ENCODE measurements at regions not wholly inside any gene's neighbourhood (a gene's known extent, or its start where the extent isn't known, plus 50 kb on each side); places are given as distances from the start of the nearest gene placed in this dataset.
"Not testable (repeated sequence)": the region's sequence is repeated elsewhere in the genome, so short reads cannot be mapped to it uniquely, and the experiment has no call there.

DNA sequence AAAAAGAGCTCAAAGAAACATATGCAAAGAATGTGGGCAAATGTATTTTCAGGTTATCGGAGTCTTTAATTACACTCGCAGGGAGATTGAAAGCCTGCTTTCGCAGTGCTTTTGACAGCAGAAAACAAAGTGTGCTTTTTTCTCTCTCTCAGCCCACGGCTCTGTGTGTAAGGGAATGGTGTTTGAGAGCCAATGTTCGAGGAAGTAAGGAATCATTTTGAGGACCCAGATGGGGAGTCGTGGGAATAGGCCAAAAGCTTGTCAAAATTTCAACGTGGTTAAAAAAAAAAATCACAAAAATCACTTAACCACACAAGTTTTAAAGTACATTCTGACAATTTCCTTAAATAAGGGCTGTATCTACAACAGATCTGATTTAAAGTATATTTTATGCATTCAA, 197.1 kb upstream of the IRS2 start:
- POLR2A ChIA-PET, result no interaction called here
- Histone ChIP-seq H3K4me3 (ENCODE audit: low read depth in 2 of 2, low read length in 1 of 2) (no peak overlapping the region), H3K36me3 (replicated peaks in 1 of 2; ENCODE audit: control insufficient read depth in 1 of 2, insufficient read depth in 2 of 2, low read length in 1 of 2) (no peaks in the 10 kb centered on the region), H2AFZ (ENCODE audit: low read depth) (no peak overlapping the region), H3K27ac (ENCODE audit: low read depth in 2 of 2, low read length in 1 of 2) (no peak overlapping the region), H3K4me1 (ENCODE audit: control insufficient read depth in 1 of 2, insufficient read depth in 2 of 2, low read depth in 1 of 2, low read length in 1 of 2) (no peaks in the 10 kb centered on the region), H3F3A (replicated peaks; ENCODE audit: insufficient read depth) (no peaks in the 10 kb centered on the region), H3K79me2 (ENCODE audit: insufficient read depth) (no peaks in the 10 kb centered on the region), H3K9ac (no peak overlapping the region), H3K27me3 (ENCODE audit: insufficient read depth) (no peaks in the 10 kb centered on the region), H3K9me3 (no peaks in the 10 kb centered on the region), H3K9me2 (no peaks in the 10 kb centered on the region), H4K20me1 (ENCODE audit: insufficient read depth) (no peaks in the 10 kb centered on the region), H3K4me2 (no peak overlapping the region)
- no peak for DNase-seq
- 71% methylated on average over 7 of the region's 7 CpGs for WGBS (ENCODE audit: low lambda C conversion rate)
- TF ChIP-seq TEAD4 (IDR thresholded peaks at IDR 0.05; ENCODE audit: borderline replicate concordance, insufficient read depth) (no peak), MXI1 (IDR thresholded peaks at IDR 0.05; ENCODE audit: low read depth, low read length) (no peak), NFIC (IDR thresholded peaks at IDR 0.05; ENCODE audit: borderline replicate concordance) (no peak)
- CTCF ChIA-PET, result no interaction called here

DNA sequence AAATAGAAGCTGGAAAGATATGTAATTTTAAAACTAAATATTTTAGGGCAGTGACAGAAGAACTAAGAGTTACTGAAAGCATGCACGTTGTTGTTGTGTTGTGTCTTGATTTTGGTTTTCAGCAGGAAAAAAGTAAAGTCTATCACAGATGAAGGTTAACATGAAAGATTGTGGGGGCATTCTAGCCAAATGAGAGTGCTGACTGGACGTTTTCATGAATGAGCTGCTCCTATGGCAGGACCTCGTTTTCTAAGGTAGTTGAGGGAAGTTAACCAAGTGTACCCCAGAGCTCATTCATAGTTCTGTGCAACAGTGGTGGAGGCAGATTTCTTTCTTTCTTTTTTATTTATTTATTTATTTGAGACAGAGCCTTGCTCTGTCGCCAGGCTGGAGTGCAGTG, 194.6 kb upstream of the IRS2 start:
- Histone ChIP-seq H3K4me2 (no peak overlapping the region), H3K9me2 (no peaks in the 10 kb centered on the region), H3K79me2 (ENCODE audit: insufficient read depth) (no peaks in the 10 kb centered on the region), H3K4me3 (ENCODE audit: low read depth in 2 of 2, low read length in 1 of 2) (no peak overlapping the region), H2AFZ (ENCODE audit: low read depth) (no peak overlapping the region), H3K27ac (ENCODE audit: low read depth in 2 of 2, low read length in 1 of 2) (no peak overlapping the region), H3K27me3 (ENCODE audit: insufficient read depth) (no peaks in the 10 kb centered on the region), H3K9me3 (no peaks in the 10 kb centered on the region), H3K4me1 (ENCODE audit: control insufficient read depth in 1 of 2, insufficient read depth in 2 of 2, low read depth in 1 of 2, low read length in 1 of 2) (no peaks in the 10 kb centered on the region), H4K20me1 (ENCODE audit: insufficient read depth) (no peaks in the 10 kb centered on the region), H3K9ac (no peak overlapping the region), H3F3A (replicated peaks; ENCODE audit: insufficient read depth) (no peaks in the 10 kb centered on the region), H3K36me3 (replicated peaks in 1 of 2; ENCODE audit: control insufficient read depth in 1 of 2, insufficient read depth in 2 of 2, low read length in 1 of 2) (no peaks in the 10 kb centered on the region)
- WGBS (ENCODE audit: low lambda C conversion rate), result 93% methylated on average over 4 of the region's 4 CpGs
- CTCF ChIA-PET, result interaction anchor here (2.0 kb wide), 1 partner anchor 16 kb away, joined by 5 read pairs; no protein-coding TSS in a partner anchor
- TF ChIP-seq, protein P1, sequence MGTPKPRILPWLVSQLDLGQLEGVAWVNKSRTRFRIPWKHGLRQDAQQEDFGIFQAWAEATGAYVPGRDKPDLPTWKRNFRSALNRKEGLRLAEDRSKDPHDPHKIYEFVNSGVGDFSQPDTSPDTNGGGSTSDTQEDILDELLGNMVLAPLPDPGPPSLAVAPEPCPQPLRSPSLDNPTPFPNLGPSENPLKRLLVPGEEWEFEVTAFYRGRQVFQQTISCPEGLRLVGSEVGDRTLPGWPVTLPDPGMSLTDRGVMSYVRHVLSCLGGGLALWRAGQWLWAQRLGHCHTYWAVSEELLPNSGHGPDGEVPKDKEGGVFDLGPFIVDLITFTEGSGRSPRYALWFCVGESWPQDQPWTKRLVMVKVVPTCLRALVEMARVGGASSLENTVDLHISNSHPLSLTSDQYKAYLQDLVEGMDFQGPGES (IDR thresholded peaks at IDR 0.05; ENCODE audit: low read depth, low read length), result no peak
- DNase-seq, result no peak
- POLR2A ChIA-PET, result no interaction called here

DNA sequence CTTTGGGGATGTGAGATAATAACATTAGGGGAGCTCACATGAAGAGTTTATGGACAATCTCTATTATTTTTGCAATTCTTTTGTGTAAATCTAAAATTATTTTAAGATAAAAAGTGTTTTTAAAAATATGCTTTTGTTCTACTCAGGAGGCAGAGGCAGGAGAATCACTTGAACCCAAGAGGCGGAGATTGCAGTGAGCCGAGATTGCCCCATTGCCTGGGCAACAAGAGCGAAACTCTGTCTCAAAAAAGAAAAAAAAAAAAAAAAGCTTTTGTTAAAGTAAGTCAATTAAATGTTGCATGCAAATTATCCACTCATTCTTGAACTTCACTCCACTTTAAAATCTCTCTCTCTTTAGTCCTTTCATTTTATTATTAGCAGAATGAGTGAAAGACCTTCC, 193.3 kb upstream of the IRS2 start:
- H4K20me1 ChIP-seq (ENCODE audit: insufficient read depth); H2AFZ ChIP-seq (ENCODE audit: low read depth); H3K4me1 ChIP-seq (ENCODE audit: control insufficient read depth in 1 of 2, insufficient read depth in 2 of 2, low read depth in 1 of 2, low read length in 1 of 2); H3K4me3 ChIP-seq (ENCODE audit: low read depth in 2 of 2, low read length in 1 of 2); H3K9me2 ChIP-seq; H3K9ac ChIP-seq; H3K9me3 ChIP-seq; H3K27me3 ChIP-seq (ENCODE audit: insufficient read depth); H3K79me2 ChIP-seq (ENCODE audit: insufficient read depth); H3K4me2 ChIP-seq; H3F3A ChIP-seq (replicated peaks; ENCODE audit: insufficient read depth); H3K36me3 ChIP-seq (replicated peaks in 1 of 2; ENCODE audit: control insufficient read depth in 1 of 2, insufficient read depth in 2 of 2, low read length in 1 of 2); POLR2A ChIA-PET; DNase-seq; H3K27ac ChIP-seq (ENCODE audit: low read depth in 2 of 2, low read length in 1 of 2): not testable (repeated sequence)
- WGBS (ENCODE audit: low lambda C conversion rate), result 91% methylated on average over 3 of the region's 3 CpGs
- CTCF ChIA-PET, result interaction anchor here (1.0 kb wide), 1 partner anchor 10 kb away, joined by 3 read pairs; no protein-coding TSS in a partner anchor

DNA sequence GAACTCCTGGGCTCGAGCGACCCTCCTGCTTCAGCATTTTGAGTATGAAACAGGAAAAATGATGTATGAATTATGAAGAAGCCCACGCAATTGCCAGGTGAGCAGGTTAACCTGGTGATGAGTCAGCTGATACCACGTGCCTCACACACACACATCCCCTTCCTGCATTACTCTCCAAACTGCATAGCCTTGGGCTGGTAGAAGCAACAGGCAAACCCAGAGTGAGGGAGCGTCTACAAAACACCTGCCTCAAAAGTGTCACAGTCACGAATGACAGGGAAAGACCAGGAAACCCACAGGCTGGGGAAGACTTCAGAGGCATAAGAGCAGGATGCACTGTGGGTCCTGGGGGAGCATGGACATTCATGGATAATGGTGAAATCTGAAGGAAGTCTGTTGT, 192.8 kb upstream of the IRS2 start:
- no peaks in the 10 kb centered on the region for H3K27me3 ChIP-seq (ENCODE audit: insufficient read depth)
- no peak overlapping the region for H2AFZ ChIP-seq (ENCODE audit: low read depth)
- no peak overlapping the region for H3K4me3 ChIP-seq (ENCODE audit: low read depth in 2 of 2, low read length in 1 of 2)
- no peaks in the 10 kb centered on the region for H3K79me2 ChIP-seq (ENCODE audit: insufficient read depth)
- H4K20me1 ChIP-seq (ENCODE audit: insufficient read depth), result no peaks in the 10 kb centered on the region
- H3K36me3 ChIP-seq (replicated peaks in 1 of 2; ENCODE audit: control insufficient read depth in 1 of 2, insufficient read depth in 2 of 2, low read length in 1 of 2), result no peaks in the 10 kb centered on the region
- ChIA-PET CTCF (interaction anchor here (1.0 kb wide), 1 partner anchor 10 kb away, joined by 3 read pairs; no protein-coding TSS in a partner anchor), POLR2A (no interaction called here)
- DNase-seq, result no peak
- no peaks in the 10 kb centered on the region for H3K9me2 ChIP-seq
- no peaks in the 10 kb centered on the region for H3F3A ChIP-seq (replicated peaks; ENCODE audit: insufficient read depth)
- no peaks in the 10 kb centered on the region for H3K9me3 ChIP-seq
- H3K4me1 ChIP-seq (ENCODE audit: control insufficient read depth in 1 of 2, insufficient read depth in 2 of 2, low read depth in 1 of 2, low read length in 1 of 2), result no peaks in the 10 kb centered on the region
- no peak overlapping the region for H3K27ac ChIP-seq (ENCODE audit: low read depth in 2 of 2, low read length in 1 of 2)
- WGBS (ENCODE audit: low lambda C conversion rate), result 78% methylated on average over 6 of the region's 6 CpGs
- H3K4me2 ChIP-seq, result no peak overlapping the region
- H3K9ac ChIP-seq, result no peak overlapping the region
- TF ChIP-seq MXI1 (IDR thresholded peaks at IDR 0.05; ENCODE audit: low read depth, low read length) (no peak), SIN3A (IDR thresholded peaks at IDR 0.05; ENCODE audit: borderline replicate concordance, low read depth, low read length) (no peak), FOXJ3 (CRISPR knock-in tag; IDR thresholded peaks at IDR 0.05) (no peak), YY1 (IDR thresholded peaks at IDR 0.05; ENCODE audit: low read depth) (no peak), TAF1 (IDR thresholded peaks at IDR 0.05; ENCODE audit: borderline replicate concordance, low read depth, low read length) (no peak), EZH2phosphoT487 (IDR thresholded peaks at IDR 0.05; ENCODE audit: borderline replicate concordance, low read depth) (no peak), FOXM1 (IDR thresholded peaks at IDR 0.05; ENCODE audit: low read depth) (no peak), RXRA (IDR thresholded peaks at IDR 0.05; ENCODE audit: borderline replicate concordance, low read depth) (no peak), TCF12 (IDR thresholded peaks at IDR 0.05) (no peak)
- TF ChIP-seq, protein P2, sequence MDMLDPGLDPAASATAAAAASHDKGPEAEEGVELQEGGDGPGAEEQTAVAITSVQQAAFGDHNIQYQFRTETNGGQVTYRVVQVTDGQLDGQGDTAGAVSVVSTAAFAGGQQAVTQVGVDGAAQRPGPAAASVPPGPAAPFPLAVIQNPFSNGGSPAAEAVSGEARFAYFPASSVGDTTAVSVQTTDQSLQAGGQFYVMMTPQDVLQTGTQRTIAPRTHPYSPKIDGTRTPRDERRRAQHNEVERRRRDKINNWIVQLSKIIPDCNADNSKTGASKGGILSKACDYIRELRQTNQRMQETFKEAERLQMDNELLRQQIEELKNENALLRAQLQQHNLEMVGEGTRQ (IDR thresholded peaks at IDR 0.05; ENCODE audit: borderline replicate concordance, low read depth, low read length), result no peak
- TF ChIP-seq, protein P3, sequence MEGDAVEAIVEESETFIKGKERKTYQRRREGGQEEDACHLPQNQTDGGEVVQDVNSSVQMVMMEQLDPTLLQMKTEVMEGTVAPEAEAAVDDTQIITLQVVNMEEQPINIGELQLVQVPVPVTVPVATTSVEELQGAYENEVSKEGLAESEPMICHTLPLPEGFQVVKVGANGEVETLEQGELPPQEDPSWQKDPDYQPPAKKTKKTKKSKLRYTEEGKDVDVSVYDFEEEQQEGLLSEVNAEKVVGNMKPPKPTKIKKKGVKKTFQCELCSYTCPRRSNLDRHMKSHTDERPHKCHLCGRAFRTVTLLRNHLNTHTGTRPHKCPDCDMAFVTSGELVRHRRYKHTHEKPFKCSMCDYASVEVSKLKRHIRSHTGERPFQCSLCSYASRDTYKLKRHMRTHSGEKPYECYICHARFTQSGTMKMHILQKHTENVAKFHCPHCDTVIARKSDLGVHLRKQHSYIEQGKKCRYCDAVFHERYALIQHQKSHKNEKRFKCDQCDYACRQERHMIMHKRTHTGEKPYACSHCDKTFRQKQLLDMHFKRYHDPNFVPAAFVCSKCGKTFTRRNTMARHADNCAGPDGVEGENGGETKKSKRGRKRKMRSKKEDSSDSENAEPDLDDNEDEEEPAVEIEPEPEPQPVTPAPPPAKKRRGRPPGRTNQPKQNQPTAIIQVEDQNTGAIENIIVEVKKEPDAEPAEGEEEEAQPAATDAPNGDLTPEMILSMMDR (IDR thresholded peaks at IDR 0.05), result no peak
